SK-N-DZ (cell line): ENCODE measurements at regions not wholly inside any gene's neighbourhood (a gene's known extent, or its start where the extent isn't known, plus 50 kb on each side); places are given as distances from the start of the nearest gene placed in this dataset.
A peak's percentile ranks its signal among the peaks of the same experiment; 100 is the strongest.

Experiments
- DNase-seq: peaks from one replicate; pipeline ENCODE4 v3.0.0-alpha.2; 2015; ENCODE audit warnings: low spot score

GRCh38 chr9:95822583-95823431 lies 52.7 kb upstream of the ERCC6L2 start:
- no peak for DNase-seq

- no peak for DNase-seq
Observed at GRCh38 chr9:95822015-95822414, 53.5 kb upstream of the ERCC6L2 start.

GRCh38 chr9:95820074-95820473 lies 55.4 kb upstream of the ERCC6L2 start:
- DNase-seq: no peak

DNA sequence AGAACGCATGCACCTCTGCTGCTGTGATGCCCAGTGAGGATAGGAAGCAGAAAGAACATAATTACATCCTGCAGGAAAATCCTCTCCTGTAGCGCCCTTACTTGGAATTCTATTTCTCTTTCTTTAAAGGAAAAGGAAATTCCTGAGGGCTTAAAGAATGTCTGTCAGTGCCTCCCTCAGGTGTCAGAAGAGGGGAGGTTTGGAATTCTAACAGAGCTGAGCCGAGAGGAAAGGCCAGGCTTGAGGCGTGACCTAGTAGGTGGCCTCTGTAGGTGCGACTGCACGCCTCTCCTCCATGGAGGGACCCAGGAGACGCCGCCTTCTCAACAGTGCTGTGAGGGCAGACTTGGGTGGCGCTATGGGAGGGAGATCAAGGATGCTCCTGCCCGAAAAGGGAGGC lies 55.9 kb upstream of the ERCC6L2 start:
- DNase-seq: no peak

- DNase-seq: no peak
Observed at GRCh38 chr9:95817205-95817604, 58.3 kb upstream of the ERCC6L2 start.

GRCh38 chr9:95816716-95817115 lies 58.8 kb upstream of the ERCC6L2 start:
- DNase-seq: no peak

GRCh38 chr9:95815961-95816360 lies 59.5 kb upstream of the ERCC6L2 start:
- DNase-seq: peak; percentile 42

DNA sequence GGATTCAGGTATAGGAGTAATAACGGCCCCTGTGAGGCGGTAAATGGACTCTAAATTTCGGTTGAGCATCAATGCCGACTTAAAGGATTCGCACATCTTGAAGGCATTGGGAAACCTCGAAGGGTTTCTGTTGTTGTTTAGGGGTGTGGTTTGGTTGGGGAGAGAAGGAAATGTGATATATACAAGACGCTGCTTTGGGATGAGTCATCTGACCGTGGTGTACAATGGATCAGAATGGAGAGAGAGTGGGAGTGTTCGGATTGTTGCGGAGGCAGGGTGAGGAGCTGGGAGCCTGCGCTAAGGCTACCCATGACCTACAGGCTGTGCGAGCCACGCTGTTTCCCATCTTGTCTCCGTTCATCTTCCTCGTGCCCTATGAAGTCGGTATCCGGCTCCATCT lies 60.4 kb upstream of the ERCC6L2 start:
- no peak for DNase-seq

GRCh38 chr9:95813923-95814322 lies 61.6 kb upstream of the ERCC6L2 start:
- DNase-seq: no peak

GRCh38 chr9:95810814-95811213 lies 64.7 kb upstream of the ERCC6L2 start:
- DNase-seq: no peak

DNA sequence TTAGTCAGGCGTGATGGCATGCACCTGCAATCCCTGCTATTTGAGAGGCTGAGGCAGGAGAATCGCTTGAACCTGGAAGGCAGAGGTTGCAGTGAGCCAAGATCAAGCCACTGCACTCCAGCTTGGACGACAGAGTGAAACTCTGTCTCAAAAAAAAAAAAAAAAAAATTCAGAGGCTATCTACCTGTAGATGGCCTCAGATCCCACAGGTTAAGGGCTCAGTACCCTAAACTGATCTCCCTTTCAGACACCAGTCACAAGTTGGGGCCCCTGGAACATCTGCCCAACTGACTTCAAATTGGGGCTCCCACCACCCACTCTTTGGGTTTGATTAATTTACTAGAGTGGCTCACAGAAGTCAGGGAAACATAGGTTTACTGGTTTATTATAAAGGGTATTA lies 65.4 kb upstream of the ERCC6L2 start:
- no peak for DNase-seq

DNA sequence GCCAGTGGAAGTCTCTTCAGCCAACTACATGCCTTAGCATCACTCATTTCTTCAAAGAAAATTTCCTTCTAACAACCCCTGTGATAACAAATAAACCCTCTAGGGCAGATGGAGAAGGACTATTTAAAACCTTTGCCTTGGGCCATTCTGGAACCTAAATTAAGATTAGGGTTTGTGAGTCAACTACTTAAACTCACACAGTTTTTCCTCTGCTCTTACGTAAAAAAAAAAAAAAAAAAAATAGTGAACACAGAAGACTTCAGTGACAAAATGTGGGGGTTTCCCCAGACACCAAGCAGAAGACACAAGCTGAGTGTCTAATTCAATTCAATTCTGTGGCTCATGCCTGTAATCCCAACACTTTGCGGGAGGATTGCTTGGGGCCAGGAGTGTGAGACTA lies 65.8 kb upstream of the ERCC6L2 start:
- no peak for DNase-seq

DNA sequence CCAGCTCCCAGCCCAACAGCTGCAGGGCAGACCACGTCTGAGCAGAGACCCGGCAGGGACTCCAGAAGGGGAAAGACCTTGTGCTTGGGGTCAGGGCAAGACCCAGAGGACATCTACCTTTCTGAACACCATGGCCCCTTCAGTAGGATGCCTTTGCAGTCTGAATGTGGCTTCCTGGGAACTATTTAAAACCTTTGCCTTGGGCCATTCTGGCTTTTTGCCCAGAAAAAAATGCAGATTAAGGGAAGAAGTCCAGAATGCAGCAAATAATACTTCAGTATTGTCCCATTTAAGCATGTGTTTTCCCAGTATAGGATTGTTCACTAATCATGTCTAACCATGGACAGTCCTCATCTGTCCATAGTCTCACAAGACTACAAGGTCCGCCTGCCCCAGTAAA lies 67.5 kb upstream of the ERCC6L2 start:
- DNase-seq: no peak

GRCh38 chr9:95807326-95807947 lies 68.1 kb upstream of the ERCC6L2 start:
- DNase-seq: no peak

GRCh38 chr9:95803197-95803596 lies 72.3 kb upstream of the ERCC6L2 start:
- DNase-seq: no peak

- no peak for DNase-seq
Observed at GRCh38 chr9:95801797-95802196, 73.7 kb upstream of the ERCC6L2 start.

- no peak for DNase-seq
Observed at GRCh38 chr9:95796029-95796428, 79.5 kb upstream of the ERCC6L2 start.

DNA sequence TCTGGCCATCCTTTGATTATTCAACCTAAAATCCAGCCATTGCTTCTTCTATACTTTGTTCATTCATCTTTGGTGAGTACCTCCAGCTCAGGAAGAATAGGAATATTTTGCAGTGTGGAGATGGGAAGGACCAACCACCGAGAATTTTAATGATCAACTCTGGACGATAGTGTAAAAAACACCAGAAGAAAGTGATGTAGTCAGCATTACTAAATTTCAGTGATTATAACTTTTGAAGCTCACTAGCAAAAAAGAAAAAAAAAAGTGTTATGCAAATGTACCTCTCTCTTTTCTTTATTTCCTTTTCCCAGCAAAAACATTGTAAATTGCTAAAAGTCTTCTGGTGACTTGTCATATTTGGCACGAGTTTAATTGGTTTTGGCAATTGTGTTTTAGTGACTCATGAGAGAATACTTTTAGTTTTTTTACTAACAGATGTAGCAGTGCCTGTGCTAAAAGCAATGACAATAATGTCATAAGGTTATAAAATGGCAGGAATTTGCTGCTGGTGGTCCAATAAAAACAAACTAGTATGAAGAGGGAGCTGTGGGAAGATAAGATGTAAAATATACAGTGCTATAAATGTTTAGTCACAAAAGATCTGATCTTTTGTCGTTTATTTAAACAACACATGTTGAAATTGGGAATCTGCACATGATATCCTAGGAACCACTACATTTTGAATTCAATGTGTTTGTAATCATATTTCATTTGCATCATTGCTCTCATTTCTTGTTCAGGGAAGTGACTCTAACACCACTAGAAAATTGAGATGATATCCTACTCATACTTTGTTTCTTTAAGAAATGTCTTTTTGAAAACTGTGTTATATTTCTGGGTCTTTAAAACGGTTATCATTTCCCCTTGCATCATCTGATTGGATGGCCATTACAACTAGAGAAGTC lies 81.3 kb upstream of the ERCC6L2 start:
- no peak for DNase-seq

DNA sequence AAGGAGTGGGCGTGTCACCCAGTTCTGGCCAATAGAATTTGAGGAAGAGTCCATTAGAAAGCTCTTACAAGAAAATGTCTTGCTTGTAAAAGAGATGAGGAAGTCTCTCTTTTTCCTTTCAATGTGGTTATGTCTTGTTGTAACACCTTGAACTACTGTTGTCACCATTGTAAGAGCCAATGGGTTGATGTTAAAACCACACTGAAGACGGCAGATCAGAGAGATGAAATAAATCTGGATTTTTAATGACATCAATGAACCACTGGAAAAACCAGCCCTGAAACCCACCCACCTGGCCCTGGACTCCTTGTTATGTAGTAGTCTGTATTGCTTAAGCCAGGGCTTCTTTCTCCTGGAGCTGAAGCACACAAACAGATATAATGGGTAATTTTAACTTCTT lies 83.8 kb upstream of the ERCC6L2 start:
- no peak for DNase-seq

- DNase-seq: no peak
Observed at GRCh38 chr9:95791286-95791685, 84.2 kb upstream of the ERCC6L2 start.

- no peak for DNase-seq
Observed at GRCh38 chr9:95788521-95788991, 86.9 kb upstream of the ERCC6L2 start.

- no peak for DNase-seq
Observed at GRCh38 chr9:95788021-95788420, 87.5 kb upstream of the ERCC6L2 start.
